HEK293 (cell line): ENCODE measurements at regions not wholly inside any gene's neighbourhood (a gene's known extent, or its start where the extent isn't known, plus 50 kb on each side); places are given as distances from the start of the nearest gene placed in this dataset.

ENCODE experiments used
- EGR2 ChIP-seq: fragments of 450-650 bp; formaldehyde crosslinking; IDR thresholded peaks from 2 replicates; pipeline ENCODE4 v1.5.1; 2016; ENCODE audit warnings: low read depth, missing biosample characterization, missing genetic modification characterization
- GLIS1 ChIP-seq: fragments of 450-650 bp; formaldehyde crosslinking; IDR thresholded peaks from 2 replicates; pipeline ENCODE4 v1.5.1; 2016; ENCODE audit warnings: missing biosample characterization, missing genetic modification characterization
- KLF10 ChIP-seq: fragments of 450-650 bp; IDR thresholded peaks from 2 replicates; pipeline ENCODE4 v1.5.1; 2018; ENCODE audit warnings: missing biosample characterization, mild to moderate bottlenecking, missing genetic modification characterization
- MEIS1 ChIP-seq: sonication (generic); formaldehyde crosslinking; IDR thresholded peaks from 2 replicates; pipeline ENCODE4 v1.8.1; 2022; ENCODE audit warnings: missing genetic modification reagents, mild to moderate bottlenecking, borderline replicate concordance
- OVOL3 ChIP-seq: fragments of 450-650 bp; formaldehyde crosslinking; IDR thresholded peaks from 2 replicates; pipeline ENCODE4 v1.5.1; 2016; ENCODE audit warnings: missing biosample characterization, missing genetic modification characterization
- REPIN1 ChIP-seq: fragments of 450-650 bp; formaldehyde crosslinking; IDR thresholded peaks from 2 replicates; pipeline ENCODE4 v1.5.1; 2017; ENCODE audit warnings: missing biosample characterization, missing genetic modification characterization, low read depth
- TCF7L2 ChIP-seq: IDR thresholded peaks from 2 replicates; pipeline ENCODE4 v1.6.1; 2011; ENCODE audit warnings: low read depth, mild to moderate bottlenecking, inconsistent platforms, low read length, moderate library complexity, borderline replicate concordance
- ZBTB20 ChIP-seq: fragments of 450-650 bp; formaldehyde crosslinking; IDR thresholded peaks from 2 replicates; pipeline ENCODE4 v1.5.1; 2016; ENCODE audit warnings: missing biosample characterization, missing genetic modification characterization
- ZBTB21 ChIP-seq: fragments of 450-650 bp; formaldehyde crosslinking; IDR thresholded peaks from 2 replicates; pipeline ENCODE4 v1.5.1; 2017; ENCODE audit warnings: missing biosample characterization, missing genetic modification characterization
- ZBTB48 ChIP-seq: fragments of 450-650 bp; formaldehyde crosslinking; IDR thresholded peaks from 2 replicates; pipeline ENCODE4 v1.5.1; 2016; ENCODE audit warnings: missing biosample characterization, missing genetic modification characterization
- ZBTB8A ChIP-seq: fragments of 450-650 bp; formaldehyde crosslinking; IDR thresholded peaks from 2 replicates; pipeline ENCODE4 v1.5.1; 2016; ENCODE audit warnings: missing biosample characterization, missing genetic modification characterization
- ZEB2 ChIP-seq: fragments of 450-650 bp; formaldehyde crosslinking; IDR thresholded peaks from 2 replicates; pipeline ENCODE4 v1.5.1; 2016; ENCODE audit warnings: missing biosample characterization, missing genetic modification characterization
- ZFHX2 ChIP-seq: fragments of 450-650 bp; formaldehyde crosslinking; conservative IDR thresholded peaks from 2 replicates; pipeline ENCODE4 v1.5.1; 2016; ENCODE audit warnings: missing biosample characterization, missing genetic modification characterization
- ZNF146 ChIP-seq: fragments of 450-650 bp; formaldehyde crosslinking; IDR thresholded peaks from 2 replicates; pipeline ENCODE4 v1.5.1; 2016; ENCODE audit warnings: missing biosample characterization, missing genetic modification characterization
- ZNF16 ChIP-seq: fragments of 450-650 bp; formaldehyde crosslinking; IDR thresholded peaks from 2 replicates; pipeline ENCODE4 v1.5.1; 2016; ENCODE audit warnings: low read depth, missing biosample characterization, missing genetic modification characterization
- ZNF169 ChIP-seq: fragments of 450-650 bp; formaldehyde crosslinking; IDR thresholded peaks from 2 replicates; pipeline ENCODE4 v1.5.1; 2016; ENCODE audit warnings: missing biosample characterization, missing genetic modification characterization
- ZNF174 ChIP-seq: fragments of 450-650 bp; formaldehyde crosslinking; IDR thresholded peaks from 2 replicates; pipeline ENCODE4 v1.5.0; 2017; ENCODE audit warnings: missing biosample characterization, mild to moderate bottlenecking, missing genetic modification characterization
- ZNF184 ChIP-seq: fragments of 450-650 bp; IDR thresholded peaks from 2 replicates; pipeline ENCODE4 v1.5.1; 2018; ENCODE audit warnings: missing biosample characterization, mild to moderate bottlenecking, missing genetic modification characterization
- ZNF23 ChIP-seq: fragments of 450-650 bp; formaldehyde crosslinking; IDR thresholded peaks from 2 replicates; pipeline ENCODE4 v1.5.1; 2016; ENCODE audit warnings: missing biosample characterization, missing genetic modification characterization, borderline replicate concordance
- ZNF335 ChIP-seq: fragments of 450-650 bp; formaldehyde crosslinking; conservative IDR thresholded peaks from 2 replicates; pipeline ENCODE4 v1.5.1; 2016; ENCODE audit warnings: missing biosample characterization, missing genetic modification characterization
- ZNF433 ChIP-seq: fragments of 450-650 bp; formaldehyde crosslinking; IDR thresholded peaks from 2 replicates; pipeline ENCODE4 v1.5.1; 2016; ENCODE audit warnings: missing biosample characterization, missing genetic modification characterization, low read depth
- ZNF501 ChIP-seq: fragments of 450-650 bp; formaldehyde crosslinking; IDR thresholded peaks from 2 replicates; pipeline ENCODE4 v1.5.1; 2016; ENCODE audit warnings: missing biosample characterization, missing genetic modification characterization
- ZNF530 ChIP-seq: fragments of 450-650 bp; formaldehyde crosslinking; IDR thresholded peaks from 2 replicates; pipeline ENCODE4 v1.5.1; 2016; ENCODE audit warnings: low read depth, missing biosample characterization, missing genetic modification characterization
- ZNF544 ChIP-seq: fragments of 450-650 bp; formaldehyde crosslinking; IDR thresholded peaks from 2 replicates; pipeline ENCODE4 v1.5.0; 2017; ENCODE audit warnings: missing biosample characterization, missing genetic modification characterization
- ZNF548 ChIP-seq: fragments of 450-650 bp; formaldehyde crosslinking; IDR thresholded peaks from 2 replicates; pipeline ENCODE4 v1.5.1; 2016; ENCODE audit warnings: missing biosample characterization, missing genetic modification characterization
- ZNF670 ChIP-seq: fragments of 450-650 bp; formaldehyde crosslinking; IDR thresholded peaks from 2 replicates; pipeline ENCODE4 v1.5.1; 2016; ENCODE audit warnings: missing biosample characterization, missing genetic modification characterization, low read depth
- ZNF776 ChIP-seq: fragments of 450-650 bp; formaldehyde crosslinking; IDR thresholded peaks from 2 replicates; pipeline ENCODE4 v1.5.0; 2017; ENCODE audit warnings: missing biosample characterization, missing genetic modification characterization, borderline replicate concordance
- ZNF843 ChIP-seq: fragments of 450-650 bp; formaldehyde crosslinking; IDR thresholded peaks from 2 replicates; pipeline ENCODE4 v1.5.1; 2016; ENCODE audit warnings: missing biosample characterization, missing genetic modification characterization
- ZSCAN30 ChIP-seq: fragments of 450-650 bp; IDR thresholded peaks from 2 replicates; pipeline ENCODE4 v1.5.1; 2018; ENCODE audit warnings: missing biosample characterization, mild to moderate bottlenecking, missing genetic modification characterization, moderate library complexity
- TF ChIP-seq, protein P1 (sequence below): fragments of 450-650 bp; formaldehyde crosslinking; IDR thresholded peaks from 2 replicates; pipeline ENCODE4 v1.5.1; 2016; ENCODE audit warnings: missing biosample characterization, missing genetic modification characterization
- TF ChIP-seq, protein P2 (sequence below): fragments of 450-650 bp; formaldehyde crosslinking; conservative IDR thresholded peaks from 2 replicates; pipeline ENCODE4 v1.5.1; 2016; ENCODE audit warnings: low read depth, missing biosample characterization, missing genetic modification characterization
- TF ChIP-seq, protein P3 (sequence below): fragments of 450-650 bp; formaldehyde crosslinking; IDR thresholded peaks from 2 replicates; pipeline ENCODE4 v1.5.1; 2016; ENCODE audit warnings: missing biosample characterization, missing genetic modification characterization

DNA sequence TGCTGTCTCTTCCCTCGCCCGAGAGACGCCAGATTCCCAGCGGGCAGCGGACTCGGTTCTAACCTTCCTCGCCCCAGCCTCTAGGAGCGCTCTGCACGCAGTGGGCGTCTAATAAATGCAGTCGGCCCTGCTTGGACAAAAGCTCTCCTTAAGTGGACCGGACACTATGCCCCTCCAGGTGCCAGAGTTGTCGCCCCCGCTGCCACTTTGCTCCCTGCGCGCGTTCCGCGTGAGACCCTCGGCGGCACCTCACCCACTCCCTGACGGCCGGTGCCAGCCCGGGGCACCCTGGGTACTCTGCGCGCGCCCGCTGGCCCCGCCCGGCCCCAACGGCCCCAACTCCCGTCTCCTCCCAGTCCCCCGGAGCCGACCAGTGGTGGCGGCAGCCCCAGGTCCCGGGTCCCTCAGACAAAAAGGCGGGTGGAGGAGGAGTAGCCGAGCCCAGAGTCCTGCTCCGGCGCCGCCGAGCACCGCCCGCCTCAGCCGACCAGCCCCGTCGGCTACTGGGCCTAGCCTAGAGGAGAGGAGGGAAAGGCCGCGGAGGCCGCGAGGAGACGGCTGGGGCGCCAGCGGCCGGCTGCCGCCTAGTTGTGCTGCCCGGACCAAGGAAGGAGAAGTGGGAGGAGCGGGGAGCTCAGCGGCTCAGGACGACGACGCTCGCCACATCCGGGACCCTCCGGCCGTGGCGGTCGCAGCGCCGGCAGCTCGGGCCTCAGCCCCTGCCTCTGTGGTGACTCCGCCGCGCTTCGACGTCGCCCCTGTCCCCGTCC is 123.0 kb downstream of the GOSR1 start (continued):
- TF ChIP-seq ZNF548 (tag by site-specific recombination) (no peak), ZFHX2 (tag by site-specific recombination) (peak; percentile 86), ZNF146 (peak; percentile 60; the same call in 1 of the 2 replicates), ZNF501 (tag by site-specific recombination) (peak; percentile 97), ZEB2 (tag by site-specific recombination) (peak; percentile 94), KLF10 (tag by site-specific recombination) (no peak), ZNF670 (tag by site-specific recombination) (no peak), ZNF23 (tag by site-specific recombination) (no peak), ZNF433 (no peak), ZBTB21 (tag by site-specific recombination) (0 out of 2 replicates have a peak, but pooled peaks have one; percentile 21), ZNF174 (tag by site-specific recombination) (no peak), TCF7L2 (no peak), REPIN1 (tag by site-specific recombination) (0 out of 2 replicates have a peak, but pooled peaks have one; percentile 12), ZBTB48 (peak; percentile 92), EGR2 (peak; percentile 79), ZBTB8A (tag by site-specific recombination) (peak; percentile 83), ZNF16 (tag by site-specific recombination) (no peak), ZNF843 (tag by site-specific recombination) (peak; percentile 49), OVOL3 (no peak), ZNF184 (no peak), ZNF544 (no peak), ZNF169 (no peak), ZSCAN30 (tag by site-specific recombination) (peak; percentile 7), ZBTB20 (tag by site-specific recombination) (peak; percentile 97), ZNF335 (tag by site-specific recombination) (peak; percentile 93), GLIS1 (tag by site-specific recombination) (peak; percentile 76), ZNF530 (tag by site-specific recombination) (no peak), MEIS1 (CRISPR knock-in tag) (no peak), ZNF776 (no peak)
- TF ChIP-seq, protein P1, sequence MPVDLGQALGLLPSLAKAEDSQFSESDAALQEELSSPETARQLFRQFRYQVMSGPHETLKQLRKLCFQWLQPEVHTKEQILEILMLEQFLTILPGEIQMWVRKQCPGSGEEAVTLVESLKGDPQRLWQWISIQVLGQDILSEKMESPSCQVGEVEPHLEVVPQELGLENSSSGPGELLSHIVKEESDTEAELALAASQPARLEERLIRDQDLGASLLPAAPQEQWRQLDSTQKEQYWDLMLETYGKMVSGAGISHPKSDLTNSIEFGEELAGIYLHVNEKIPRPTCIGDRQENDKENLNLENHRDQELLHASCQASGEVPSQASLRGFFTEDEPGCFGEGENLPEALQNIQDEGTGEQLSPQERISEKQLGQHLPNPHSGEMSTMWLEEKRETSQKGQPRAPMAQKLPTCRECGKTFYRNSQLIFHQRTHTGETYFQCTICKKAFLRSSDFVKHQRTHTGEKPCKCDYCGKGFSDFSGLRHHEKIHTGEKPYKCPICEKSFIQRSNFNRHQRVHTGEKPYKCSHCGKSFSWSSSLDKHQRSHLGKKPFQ (tag by site-specific recombination) = no peak
- TF ChIP-seq, protein P2, sequence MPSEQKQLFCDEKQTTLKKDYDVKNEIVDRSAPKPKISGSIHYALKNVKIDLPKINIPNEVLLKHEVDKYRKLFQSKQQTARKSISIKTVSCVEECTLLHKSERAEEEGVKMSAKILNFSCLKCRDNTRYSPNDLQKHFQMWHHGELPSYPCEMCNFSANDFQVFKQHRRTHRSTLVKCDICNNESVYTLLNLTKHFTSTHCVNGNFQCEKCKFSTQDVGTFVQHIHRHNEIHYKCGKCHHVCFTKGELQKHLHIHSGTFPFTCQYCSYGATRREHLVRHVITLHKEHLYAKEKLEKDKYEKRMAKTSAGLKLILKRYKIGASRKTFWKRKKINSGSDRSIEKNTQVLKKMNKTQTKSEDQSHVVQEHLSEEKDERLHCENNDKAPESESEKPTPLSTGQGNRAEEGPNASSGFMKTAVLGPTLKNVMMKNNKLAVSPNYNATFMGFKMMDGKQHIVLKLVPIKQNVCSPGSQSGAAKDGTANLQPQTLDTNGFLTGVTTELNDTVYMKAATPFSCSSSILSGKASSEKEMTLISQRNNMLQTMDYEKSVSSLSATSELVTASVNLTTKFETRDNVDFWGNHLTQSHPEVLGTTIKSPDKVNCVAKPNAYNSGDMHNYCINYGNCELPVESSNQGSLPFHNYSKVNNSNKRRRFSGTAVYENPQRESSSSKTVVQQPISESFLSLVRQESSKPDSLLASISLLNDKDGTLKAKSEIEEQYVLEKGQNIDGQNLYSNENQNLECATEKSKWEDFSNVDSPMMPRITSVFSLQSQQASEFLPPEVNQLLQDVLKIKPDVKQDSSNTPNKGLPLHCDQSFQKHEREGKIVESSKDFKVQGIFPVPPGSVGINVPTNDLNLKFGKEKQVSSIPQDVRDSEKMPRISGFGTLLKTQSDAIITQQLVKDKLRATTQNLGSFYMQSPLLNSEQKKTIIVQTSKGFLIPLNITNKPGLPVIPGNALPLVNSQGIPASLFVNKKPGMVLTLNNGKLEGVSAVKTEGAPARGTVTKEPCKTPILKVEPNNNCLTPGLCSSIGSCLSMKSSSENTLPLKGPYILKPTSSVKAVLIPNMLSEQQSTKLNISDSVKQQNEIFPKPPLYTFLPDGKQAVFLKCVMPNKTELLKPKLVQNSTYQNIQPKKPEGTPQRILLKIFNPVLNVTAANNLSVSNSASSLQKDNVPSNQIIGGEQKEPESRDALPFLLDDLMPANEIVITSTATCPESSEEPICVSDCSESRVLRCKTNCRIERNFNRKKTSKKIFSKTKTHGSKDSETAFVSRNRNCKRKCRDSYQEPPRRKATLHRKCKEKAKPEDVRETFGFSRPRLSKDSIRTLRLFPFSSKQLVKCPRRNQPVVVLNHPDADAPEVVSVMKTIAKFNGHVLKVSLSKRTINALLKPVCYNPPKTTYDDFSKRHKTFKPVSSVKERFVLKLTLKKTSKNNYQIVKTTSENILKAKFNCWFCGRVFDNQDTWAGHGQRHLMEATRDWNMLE (tag by site-specific recombination) = no peak
- TF ChIP-seq, protein P3, sequence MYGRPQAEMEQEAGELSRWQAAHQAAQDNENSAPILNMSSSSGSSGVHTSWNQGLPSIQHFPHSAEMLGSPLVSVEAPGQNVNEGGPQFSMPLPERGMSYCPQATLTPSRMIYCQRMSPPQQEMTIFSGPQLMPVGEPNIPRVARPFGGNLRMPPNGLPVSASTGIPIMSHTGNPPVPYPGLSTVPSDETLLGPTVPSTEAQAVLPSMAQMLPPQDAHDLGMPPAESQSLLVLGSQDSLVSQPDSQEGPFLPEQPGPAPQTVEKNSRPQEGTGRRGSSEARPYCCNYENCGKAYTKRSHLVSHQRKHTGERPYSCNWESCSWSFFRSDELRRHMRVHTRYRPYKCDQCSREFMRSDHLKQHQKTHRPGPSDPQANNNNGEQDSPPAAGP (tag by site-specific recombination) = peak; percentile 84
